HL-60/S4 (cell line): ENCODE measurements at regions not wholly inside any gene's neighbourhood (a gene's known extent, or its start where the extent isn't known, plus 50 kb on each side); places are given as distances from the start of the nearest gene placed in this dataset.
"Not testable (repeated sequence)": the region's sequence is repeated elsewhere in the genome, so short reads cannot be mapped to it uniquely, and the experiment has no call there.

Experiments
- in situ Hi-C: fragments of 300-500 bp; cut with MboI; formaldehyde crosslinking; loops from 2 replicates; pipeline ENCODE4 v1.14.3; 2022; ENCODE audit warnings: low sequenced_read_pairs

GRCh38 chrX:1021314-1021993 is 191.0 kb downstream of the CRLF2 start:
- in situ Hi-C loops: not testable (repeated sequence)

GRCh38 chrX:1020634-1021166 is 191.7 kb downstream of the CRLF2 start:
- in situ Hi-C loops: no loop called here

GRCh38 chrX:1016926-1017325 is 195.5 kb downstream of the CRLF2 start:
- in situ Hi-C loops: not testable (repeated sequence)

GRCh38 chrX:1016281-1016680 is 196.2 kb downstream of the CRLF2 start:
- in situ Hi-C loops: not testable (repeated sequence)

GRCh38 chrX:1012678-1013300 is 199.7 kb downstream of the CRLF2 start:
- in situ Hi-C loops: no loop called here

GRCh38 chrX:1011691-1012283 is 200.7 kb downstream of the CRLF2 start:
- in situ Hi-C loops: no loop called here

- in situ Hi-C loops: no loop called here
Measured at GRCh38 chrX:1009771-1010170, 202.7 kb downstream of the CRLF2 start.

GRCh38 chrX:1006156-1006730 is 206.2 kb downstream of the CRLF2 start:
- in situ Hi-C loops: no loop called here

- in situ Hi-C loops: no loop called here
Measured at GRCh38 chrX:1002611-1003010, 209.8 kb downstream of the CRLF2 start.

- in situ Hi-C loops: no loop called here
Measured at GRCh38 chrX:997631-998137, 214.8 kb downstream of the CRLF2 start.

GRCh38 chrX:994780-995179 is 217.7 kb downstream of the CRLF2 start:
- in situ Hi-C loops: no loop called here

- in situ Hi-C loops: no loop called here
Measured at GRCh38 chrX:989959-990510, 222.4 kb downstream of the CRLF2 start.

GRCh38 chrX:988530-988929 is 223.9 kb downstream of the CRLF2 start:
- in situ Hi-C loops: not testable (repeated sequence)

GRCh38 chrX:981791-982626 is 230.4 kb downstream of the CRLF2 start:
- in situ Hi-C loops: no loop called here

- in situ Hi-C loops: no loop called here
Measured at GRCh38 chrX:980587-981235, 231.7 kb downstream of the CRLF2 start.

GRCh38 chrX:979127-979526 is 233.3 kb downstream of the CRLF2 start:
- in situ Hi-C loops: not testable (repeated sequence)

GRCh38 chrX:973010-973632 is 239.3 kb downstream of the CRLF2 start:
- in situ Hi-C loops: no loop called here

- in situ Hi-C loops: no loop called here
Measured at GRCh38 chrX:968148-968965, 244.1 kb downstream of the CRLF2 start.
